CD4-positive, alpha-beta T cell treated with Interleukin-12 subunit alpha and Interleukin-12 subunit beta, for 1 hour (primary cell): ENCODE measurements at regions not wholly inside any gene's neighbourhood (a gene's known extent, or its start where the extent isn't known, plus 50 kb on each side); places are given as distances from the start of the nearest gene placed in this dataset.

Source experiments
- DNase-seq: peaks from one replicate; pipeline ENCODE4 v3.0.0-alpha.2; 2020

DNA sequence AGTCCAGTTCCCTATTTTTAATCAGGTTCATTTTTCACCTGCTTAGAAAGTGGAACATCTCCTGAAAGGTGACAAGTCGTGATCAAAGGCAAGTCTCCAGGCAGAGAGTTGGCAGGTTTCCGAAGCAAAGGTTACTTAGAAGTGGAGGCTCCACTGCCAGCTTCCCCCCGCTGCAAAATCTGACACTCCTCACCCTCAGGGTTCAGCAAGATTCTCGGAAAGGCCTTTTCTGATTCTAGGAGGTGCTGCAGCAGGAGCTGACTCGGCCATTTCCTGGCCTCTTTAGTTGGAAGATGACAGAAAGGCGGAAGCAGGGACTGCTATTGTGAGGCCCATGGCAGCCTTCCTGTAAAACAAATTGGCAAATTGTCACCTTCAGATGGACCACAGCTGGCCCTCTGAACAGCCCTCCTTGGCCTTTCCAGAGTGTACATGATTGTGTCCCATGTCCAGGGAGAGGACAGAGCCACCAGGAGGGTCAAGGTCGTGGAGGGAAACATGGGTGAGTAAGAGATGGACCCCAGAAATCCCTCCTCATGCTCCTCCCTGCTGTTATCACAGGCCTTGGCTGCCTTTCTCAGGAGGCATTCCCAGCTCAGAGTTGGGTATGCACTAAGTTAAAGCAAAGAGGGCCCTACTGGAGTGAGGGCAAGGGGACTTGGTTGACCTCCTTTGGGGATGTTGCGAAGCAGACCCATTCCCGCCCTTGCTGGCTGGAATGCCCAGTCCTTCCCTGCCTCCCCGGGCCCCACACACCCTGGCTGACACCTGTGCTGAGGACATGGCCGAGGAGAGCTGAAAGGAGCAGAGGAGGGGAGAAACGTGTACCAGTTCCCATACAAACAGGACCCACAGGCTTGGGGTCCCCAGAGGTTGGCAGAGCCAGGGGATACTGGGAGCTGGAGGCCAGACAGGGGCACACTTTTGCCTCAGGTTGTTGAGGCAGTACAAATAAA, 115.5 kb upstream of the IRF2BP2 start:
- peak; percentile 66 for DNase-seq

DNA sequence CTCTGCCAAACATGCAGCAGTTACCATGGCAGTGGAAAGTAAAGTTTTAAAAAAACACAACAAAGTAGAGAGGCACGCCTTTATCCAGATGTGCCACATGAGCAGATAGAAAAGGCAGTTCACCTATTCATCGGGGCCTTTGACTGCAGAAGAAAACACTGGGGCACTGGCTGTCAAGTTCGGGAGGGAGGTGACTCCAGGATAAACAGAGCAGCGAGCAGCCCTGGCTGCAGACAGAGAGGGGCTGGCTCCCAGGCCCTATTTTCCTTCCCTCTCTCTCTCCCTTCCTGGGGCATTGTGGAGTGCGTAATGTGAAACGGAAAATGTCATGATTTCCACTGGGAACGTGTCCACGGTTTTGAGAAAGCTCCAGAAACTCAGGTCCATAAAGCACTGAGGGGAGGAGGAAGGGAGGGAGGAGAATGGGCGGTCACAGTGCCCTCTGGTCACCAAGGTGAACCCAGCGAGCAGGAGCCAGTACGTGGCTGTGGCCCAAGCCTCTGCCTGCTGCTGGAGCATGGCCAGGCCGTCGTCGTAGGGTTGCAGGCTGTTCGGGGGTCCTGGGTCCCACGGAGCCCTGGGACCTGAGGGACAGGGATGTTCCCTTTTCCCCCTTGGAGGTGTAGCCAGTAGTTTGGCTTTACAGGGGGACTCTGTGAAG, 114.7 kb upstream of the IRF2BP2 start:
- no peak for DNase-seq

DNA sequence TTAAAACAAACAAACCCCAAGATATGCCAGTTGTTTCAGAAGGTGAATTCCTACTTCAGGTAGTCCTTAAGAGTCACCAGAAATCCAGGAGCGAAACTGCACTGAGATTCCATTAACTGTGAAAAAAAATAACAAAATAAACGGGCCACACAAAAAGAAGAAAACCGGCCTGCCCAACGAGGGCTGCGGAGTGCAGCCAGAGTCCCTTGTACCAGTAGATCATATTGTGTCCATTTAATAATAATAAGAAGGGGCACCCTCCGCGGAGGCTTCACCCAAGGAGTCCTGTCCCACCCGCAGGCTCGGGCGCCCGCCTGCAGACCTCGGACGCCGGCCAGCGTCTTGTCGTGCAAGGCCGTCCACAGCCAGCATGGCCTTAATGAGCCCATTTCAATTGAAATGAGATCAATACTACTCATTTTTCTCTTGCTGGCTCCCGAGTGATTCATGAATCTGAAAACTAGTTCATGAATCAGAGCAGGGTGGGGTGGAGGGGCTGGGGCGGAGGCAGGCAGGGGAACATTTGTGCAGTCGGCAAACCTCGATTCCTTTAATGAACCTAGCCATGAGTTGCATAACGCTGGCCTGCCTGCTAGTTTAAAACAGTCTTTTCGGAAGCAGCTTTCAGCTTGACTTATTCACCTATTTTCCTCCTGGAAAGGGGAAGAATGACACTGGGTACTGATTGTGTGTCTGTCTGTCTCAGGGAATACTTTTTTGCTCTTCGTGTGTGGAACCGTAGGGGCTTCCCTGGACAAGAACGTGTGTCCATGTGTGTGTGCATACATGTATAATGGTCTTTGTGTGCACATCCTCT, 113.1 kb upstream of the IRF2BP2 start:
- DNase-seq, result peak; percentile 52

DNA sequence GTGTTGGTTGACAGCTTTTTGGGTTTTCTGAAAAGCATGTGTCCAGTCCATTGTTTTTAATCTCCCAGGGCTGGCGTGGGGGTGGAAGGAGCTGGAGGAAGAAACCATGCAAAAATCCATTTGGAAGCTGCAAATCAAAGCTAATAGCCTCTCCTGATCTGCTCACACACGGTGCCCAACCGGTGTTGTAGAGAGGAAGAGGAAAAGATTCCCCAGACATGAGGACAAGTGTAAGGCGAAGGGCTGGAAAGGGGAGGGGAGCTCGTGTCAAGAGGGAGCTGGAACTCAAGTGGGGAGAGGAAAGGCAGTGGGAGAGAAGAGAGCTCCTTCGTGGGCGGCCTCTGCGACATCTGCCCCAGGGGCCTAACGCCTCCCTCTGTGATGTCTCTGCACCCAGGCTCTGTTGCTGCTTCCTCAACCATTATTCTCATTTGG, 112.3 kb upstream of the IRF2BP2 start:
- no peak for DNase-seq

DNA sequence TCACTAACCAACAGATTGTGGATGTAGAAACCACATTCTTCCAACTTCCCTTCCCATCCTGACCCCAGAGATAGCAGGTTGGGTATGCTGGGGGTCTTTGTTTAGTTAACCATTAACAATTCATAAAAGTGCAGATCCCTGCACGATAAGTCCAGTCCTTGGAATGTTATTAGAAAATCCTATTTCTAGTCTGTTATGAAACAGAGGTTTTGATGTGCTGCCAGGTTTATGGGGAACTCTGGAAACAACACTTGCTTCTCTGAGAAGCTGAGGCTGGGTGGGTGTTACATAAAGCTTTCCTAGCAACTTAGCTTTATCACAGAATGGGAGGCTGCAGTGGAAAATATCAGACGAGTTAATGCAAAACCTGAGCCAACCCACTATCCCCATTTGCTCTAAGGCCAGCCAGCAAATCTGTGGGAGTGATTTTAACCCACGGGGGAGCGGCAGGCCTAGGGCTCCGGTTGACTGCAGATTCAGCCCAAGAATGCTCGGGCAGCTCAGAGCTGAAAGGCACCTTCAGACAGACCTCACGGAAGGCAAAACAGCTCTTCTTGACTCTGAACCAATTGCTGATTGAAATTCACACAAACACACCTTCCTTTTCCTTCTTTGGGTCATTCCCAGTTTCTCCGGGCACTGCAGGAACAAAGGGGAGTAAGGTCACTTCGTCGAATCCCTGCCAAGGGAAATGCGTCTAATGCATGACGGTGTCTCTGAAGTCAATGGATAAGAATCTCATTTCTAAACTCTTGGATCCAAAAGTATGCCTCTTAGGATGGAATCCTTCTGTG, 111.7 kb upstream of the IRF2BP2 start:
- DNase-seq, result no peak

DNA sequence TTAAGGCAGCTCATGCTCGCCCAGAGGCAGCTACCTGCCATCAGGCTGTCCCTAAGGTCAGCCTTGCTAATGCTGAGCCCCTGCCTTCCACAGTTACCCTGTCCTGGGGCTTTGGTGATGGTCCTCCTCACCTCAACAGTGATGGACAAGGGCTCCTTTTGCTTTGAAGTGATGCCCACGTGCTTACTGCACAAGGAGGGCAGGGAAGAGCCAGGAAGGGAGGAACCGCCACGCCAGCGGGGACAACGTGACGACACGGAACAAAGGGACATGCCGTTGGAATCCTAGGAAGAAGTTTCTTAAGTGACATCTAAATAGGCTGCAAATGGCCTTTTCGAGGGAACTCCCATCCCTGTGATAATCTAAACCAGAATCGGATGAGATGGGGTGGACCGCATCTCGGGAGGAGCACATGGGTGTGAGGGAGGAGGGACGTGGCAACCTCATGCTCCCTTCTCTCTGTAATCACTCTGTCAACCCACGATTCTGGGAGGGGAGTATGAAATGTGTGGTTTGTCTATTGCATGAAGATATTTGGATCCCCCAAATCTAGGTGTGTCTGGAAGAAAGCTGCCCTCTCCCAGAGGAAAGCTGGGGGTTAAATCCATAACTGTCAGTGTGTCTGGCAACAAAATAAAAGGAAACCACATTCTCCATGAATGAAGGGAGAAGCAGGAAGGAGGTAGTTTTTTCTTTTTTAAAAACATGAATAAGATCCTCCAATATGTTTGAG, 110.9 kb upstream of the IRF2BP2 start:
- DNase-seq, result no peak

DNA sequence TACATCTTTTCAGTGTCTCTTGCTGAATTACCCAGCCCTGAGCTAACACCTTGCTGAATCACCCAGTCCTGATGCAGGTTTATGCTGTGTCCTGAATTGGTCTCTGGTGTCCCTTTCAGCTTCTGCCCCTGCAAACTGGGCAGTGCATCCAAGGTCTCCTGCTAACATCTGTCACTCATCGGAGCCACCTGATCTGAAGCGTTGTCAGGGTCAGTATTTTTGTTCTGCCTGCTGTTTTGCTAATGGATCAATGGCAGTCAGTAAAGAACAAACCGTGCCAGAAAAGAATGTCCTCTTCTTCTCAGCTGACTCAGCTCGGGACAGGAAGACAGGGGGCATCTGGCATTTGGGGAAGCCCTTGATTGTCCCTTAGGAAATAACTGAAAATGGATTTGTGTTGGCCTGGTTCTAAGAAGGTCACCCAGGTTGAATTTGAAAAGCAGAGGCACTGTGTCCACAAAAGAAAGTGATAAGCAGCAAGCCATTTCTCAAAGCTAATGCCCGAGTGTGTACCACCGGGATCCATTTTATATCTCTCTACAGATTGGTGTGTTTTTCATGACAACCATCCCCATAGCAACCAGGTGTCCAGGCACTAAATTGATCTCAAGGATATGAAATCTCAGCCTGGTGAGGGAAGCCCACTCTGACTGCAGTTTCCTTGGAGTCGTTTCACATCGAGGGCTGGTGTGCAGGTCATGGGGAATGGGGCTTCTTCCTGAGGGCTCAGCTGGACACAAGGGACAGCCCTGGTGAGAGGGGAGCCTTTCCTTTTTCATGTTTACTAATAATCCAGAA, 109.7 kb upstream of the IRF2BP2 start:
- DNase-seq, result no peak

DNA sequence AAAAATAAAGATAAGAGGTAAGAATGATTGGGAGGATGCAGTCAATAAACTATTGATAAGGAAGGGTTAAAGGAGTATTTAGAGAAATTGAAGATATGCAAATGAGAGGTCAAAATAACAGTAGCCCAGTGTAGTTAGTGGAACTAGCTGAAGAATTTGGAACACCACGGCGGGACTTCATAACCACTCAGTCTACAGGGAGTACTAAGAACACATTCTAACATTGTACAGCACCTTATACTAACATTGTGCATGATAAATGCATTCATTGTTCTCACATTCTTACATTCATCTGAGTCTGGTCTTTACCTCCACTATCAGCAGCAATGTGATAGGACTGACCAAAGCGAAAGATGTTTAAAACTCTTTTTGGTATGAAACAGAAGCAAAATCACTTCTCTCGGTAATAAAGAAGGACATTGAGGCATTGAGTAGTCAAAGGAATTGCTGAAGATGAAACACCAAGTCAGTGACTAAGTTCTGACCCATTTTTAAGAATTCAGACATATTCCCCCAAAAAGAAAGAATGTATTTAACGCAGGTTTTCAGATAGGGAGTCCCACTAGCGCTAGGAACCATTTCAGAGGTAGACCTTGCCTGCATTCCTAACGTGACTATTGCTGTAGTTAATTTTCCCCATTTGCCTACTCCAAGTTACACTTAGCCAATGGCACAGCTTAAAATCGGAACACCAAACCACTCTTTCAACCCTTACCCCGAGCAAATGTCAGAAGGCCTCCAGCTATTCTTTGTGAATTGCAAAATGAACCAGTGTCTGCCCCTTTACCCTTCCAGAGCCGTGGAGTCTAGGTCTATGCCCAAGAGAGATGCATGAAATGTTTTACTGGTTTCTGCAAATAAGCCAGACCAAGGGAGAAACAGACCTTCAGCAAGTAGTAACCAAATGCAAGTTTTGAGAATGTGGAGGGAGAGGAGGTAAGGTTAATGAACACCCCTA, 108.8 kb upstream of the IRF2BP2 start:
- no peak for DNase-seq

DNA sequence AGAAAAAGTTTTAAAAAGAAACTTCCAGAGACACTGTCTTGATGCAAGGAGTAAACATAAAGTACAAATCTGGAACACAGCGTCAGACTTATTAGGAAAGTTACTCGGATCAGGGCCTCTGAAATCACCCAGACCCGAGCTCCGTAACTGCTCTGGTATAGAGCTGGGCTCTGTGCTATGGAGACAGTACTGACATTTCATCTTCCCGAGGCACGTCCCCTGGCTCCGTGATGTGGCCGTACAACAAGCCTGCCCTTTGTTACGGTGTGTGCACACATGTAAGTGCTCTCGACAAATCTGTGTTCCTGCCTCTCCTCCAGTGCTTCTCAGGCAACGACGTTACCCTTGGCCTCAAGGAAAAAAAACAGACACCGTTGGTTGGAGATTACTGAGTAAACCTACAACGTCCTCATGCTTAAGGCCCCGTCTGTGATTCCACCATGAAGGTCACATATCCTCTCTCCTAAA, 107.0 kb upstream of the IRF2BP2 start:
- no peak for DNase-seq

DNA sequence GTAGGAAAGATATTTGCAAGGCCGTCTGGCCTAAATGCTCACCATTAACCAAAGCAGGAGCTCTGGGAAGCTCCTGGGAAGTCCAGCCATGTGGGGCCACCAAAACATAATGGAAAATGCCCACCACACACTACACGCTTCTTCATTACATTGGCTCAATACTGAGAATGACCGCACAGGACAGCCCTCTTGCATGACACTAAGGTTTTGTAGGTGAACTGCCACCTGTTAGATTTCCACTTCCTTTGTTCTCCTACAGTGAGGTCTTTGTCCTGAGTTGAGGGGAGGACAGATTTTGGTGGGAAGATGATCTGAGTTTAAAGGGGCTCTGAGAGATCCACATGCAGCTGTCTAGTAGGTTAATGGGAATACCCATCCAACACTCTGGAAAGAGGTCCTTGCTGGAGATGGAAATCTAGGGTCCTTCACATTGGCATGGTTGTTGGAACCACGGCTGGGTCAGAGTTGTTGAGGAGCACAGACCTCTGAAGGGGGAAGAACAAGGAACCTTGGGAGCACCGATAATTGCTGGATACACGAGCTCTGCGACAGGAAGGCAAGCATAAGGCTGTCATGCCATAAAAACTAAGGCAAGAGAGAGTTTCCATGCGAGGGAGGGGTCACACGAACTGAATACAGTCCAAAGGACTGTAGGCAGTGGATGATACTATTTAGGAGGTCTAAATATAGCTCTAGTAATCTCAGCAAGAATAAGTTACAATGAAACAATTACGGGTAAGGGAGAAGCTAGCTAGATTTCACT, 105.5 kb upstream of the IRF2BP2 start:
- DNase-seq, result no peak

DNA sequence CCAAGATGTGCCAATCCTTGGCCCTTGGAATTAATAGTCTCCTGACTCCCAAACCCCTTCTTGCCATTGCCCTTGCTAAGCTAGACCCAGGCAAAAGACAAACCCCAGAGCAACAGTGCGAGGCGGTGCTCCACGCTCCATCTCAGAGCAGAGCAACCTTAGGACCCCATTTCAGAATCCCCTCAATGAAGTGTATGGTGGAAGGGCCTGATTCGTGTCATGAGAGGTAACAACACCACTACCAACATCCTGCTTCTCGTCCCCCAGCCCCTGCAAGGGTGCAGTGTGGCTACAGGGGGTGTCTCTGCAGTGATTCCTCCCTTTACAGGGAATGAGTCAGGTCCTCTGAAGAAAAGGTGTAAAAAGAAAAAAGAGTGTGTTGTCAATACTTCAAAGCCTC, 103.9 kb upstream of the IRF2BP2 start:
- no peak for DNase-seq

DNA sequence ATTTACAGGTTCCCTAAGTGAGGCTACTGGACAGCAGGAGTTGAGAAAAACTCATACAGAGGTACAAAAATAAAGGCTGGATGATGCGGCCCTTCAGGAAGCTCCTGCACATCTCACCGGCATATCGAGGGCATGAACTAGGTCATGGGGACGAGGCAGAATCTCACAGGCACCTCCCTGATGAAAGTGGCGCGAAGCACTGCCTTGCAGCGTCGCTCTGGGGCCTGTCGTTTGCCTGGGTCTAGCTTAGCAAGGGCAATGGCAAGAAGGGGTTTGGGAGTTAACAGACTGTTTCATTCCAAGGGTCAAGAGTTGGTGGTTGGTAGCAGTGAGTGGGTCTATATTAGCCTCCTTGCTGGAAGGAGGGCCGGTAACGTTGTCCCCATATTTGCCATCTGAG, 103.5 kb upstream of the IRF2BP2 start:
- DNase-seq, result no peak

DNA sequence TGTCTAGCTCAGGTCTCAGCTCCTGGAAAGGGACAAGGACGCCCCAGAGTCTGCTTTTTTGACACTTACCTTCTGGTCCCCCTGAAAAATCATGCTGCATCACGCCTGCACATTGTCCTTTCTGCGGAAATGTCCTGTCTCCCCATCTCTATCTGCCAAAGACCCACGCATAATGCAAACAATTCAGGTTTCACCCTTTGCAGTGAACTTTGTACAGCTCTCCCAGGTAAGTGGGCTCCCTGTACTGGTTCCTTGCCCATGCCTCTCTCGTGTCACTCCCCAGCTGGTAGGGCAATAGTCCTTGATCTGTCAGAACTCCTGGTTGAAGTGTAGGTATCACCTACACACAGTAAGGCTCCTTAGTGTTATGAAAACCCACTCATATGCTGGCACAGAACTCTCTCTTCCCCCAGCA, 102.9 kb upstream of the IRF2BP2 start:
- no peak for DNase-seq

DNA sequence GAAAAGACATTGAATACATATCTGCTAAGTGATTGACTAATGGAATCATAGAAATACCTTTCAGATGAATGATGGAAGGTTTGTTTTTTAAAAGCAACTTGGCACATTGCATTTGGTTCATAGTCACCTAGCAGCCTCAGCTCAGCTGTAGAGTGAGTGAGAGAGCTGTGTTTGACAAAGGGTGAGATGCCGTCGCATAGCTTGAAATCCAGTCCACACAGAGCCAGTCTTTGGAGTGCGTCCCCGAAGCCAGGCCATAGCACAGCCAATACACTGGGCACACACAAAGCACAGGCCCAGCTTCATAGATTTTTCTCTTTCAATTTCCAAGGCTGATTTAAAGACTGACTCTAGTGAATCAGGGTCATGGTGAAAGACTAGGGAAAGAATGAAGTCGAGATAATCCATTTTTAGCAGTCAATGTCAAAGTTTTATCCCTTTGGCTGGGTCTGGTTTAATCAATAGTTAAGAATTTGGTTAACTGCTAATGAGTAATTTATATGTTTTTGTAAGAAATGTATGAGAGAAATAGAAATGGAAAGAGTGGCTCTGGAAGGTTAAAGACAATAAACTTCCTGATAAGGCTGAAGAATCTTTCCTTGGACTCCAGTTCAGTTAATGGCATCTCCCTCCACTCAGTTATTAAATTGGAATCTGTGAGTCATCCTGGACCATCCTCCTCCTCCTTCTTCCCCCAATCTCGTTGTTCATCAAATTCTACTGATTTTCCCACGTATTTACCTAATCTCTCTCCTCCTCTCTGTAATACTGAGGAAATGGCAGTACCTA, 101.2 kb upstream of the IRF2BP2 start:
- no peak for DNase-seq

DNA sequence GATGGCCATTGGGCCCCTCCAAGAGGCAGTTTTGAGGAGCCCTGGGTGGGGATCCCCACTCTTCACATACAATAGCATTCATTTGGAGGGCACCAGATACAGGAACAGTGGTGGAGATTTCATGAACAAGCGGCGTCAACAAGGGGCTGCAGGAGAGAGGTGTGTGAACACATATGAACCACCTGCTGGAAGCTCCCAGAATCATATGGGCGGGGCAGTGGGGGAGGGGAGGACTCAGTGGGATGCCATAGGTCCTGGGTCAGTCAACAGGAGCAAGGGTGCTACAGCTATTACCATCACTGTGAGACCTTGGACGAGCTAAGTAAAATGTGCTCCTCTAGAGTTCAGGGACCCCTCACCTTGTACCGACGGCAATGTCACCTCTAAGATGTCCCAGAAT, 100.4 kb upstream of the IRF2BP2 start:
- no peak for DNase-seq

DNA sequence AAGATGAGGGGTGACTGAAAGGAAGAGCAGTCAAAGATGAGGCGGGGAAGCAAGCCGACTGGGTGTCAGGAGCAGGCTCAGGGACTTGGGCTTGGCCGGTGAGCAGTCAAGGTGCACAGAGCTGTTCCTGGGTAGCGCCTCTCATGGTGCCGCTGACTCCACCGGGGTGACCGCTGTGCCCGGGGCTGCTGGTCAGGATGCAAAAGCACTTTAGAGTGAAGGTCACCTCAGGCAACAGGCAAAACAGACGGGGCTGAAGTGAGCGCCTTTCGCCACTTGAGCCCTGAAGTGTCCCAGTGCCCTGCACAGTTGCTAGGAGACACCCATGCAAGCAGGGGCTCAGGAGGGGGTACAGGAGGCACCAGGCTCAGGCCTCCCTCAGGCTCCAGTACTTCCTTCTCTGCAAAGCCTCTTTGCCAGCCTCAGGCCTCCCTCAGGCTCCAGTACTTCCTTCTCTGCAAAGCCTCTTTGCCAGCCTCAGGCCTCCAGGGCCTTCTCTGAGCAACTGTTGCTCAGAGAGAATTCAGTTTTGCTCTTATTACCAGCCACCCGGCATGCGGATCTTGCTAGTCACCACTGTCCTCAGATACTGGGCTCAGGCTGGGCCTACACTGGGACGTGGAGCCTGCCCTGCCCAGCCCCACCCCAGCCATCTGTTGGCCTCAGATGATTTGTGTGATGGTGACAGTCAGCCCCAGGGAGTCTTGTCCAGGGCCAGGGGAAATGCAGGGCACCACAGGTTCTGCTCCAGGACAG, 99.7 kb upstream of the IRF2BP2 start:
- no peak for DNase-seq
